ENCODE measurements at regions not wholly inside any gene's neighbourhood (a gene's known extent, or its start where the extent isn't known, plus 50 kb on each side); places are given as distances from the start of the nearest gene placed in this dataset.

- DNase-seq: no peak
- no peaks in the 10 kb centered on the region for H3K9me3 ChIP-seq (ENCODE audit: control insufficient read depth, low read length, poor library complexity, severe bottlenecking)
- Mint-ChIP-seq H3K27me3 (no peaks in the 10 kb centered on the region), H3K4me1 (peaks cover 71% of the 10 kb centered on the region), H3K4me3 (peak overlapping the region; percentile 88), H3K36me3 (ENCODE audit: low read depth) (peaks cover 8% of the 10 kb centered on the region), H3K27ac (peak overlapping the region; percentile 98)
- no peak for ATAC-seq
Observed at GRCh38 chr6:144347448-144347759, 62.3 kb downstream of the UTRN start.

GRCh38 chr6:144347933-144348332 is 62.8 kb downstream of the UTRN start:
- H3K4me3 Mint-ChIP-seq: peak overlapping the region; percentile 88
- H3K27ac Mint-ChIP-seq: peak overlapping the region; percentile 98
- no peaks in the 10 kb centered on the region for H3K9me3 ChIP-seq (ENCODE audit: control insufficient read depth, low read length, poor library complexity, severe bottlenecking)
- DNase-seq (no peak), ATAC-seq (no peak)
- H3K36me3 Mint-ChIP-seq (ENCODE audit: low read depth): peaks cover 8% of the 10 kb centered on the region
- peaks cover 71% of the 10 kb centered on the region for H3K4me1 Mint-ChIP-seq
- H3K27me3 Mint-ChIP-seq: no peaks in the 10 kb centered on the region

- Mint-ChIP-seq H3K36me3 (ENCODE audit: low read depth) (peaks cover 8% of the 10 kb centered on the region), H3K4me3 (peak overlapping the region; percentile 88), H3K27me3 (no peaks in the 10 kb centered on the region), H3K27ac (peak overlapping the region; percentile 98), H3K4me1 (peaks cover 74% of the 10 kb centered on the region)
- H3K9me3 ChIP-seq (ENCODE audit: control insufficient read depth, low read length, poor library complexity, severe bottlenecking): no peaks in the 10 kb centered on the region
- DNase-seq: no peak
- peak; percentile 45 for ATAC-seq
Observed at GRCh38 chr6:144349690-144350527, 64.8 kb downstream of the UTRN start.

- Mint-ChIP-seq H3K27me3 (no peaks in the 10 kb centered on the region), H3K27ac (peak overlapping the region; percentile 98), H3K4me3 (peak overlapping the region; percentile 88), H3K36me3 (ENCODE audit: low read depth) (peaks cover 8% of the 10 kb centered on the region), H3K4me1 (peaks cover 71% of the 10 kb centered on the region)
- H3K9me3 ChIP-seq (ENCODE audit: control insufficient read depth, low read length, poor library complexity, severe bottlenecking): no peaks in the 10 kb centered on the region
- no peak for DNase-seq
- ATAC-seq: peak; percentile 5
Observed at GRCh38 chr6:144350528-144350880, 65.4 kb downstream of the UTRN start.

GRCh38 chr6:144351379-144352127 is 66.4 kb downstream of the UTRN start:
- H3K4me3 Mint-ChIP-seq: peak overlapping the region; percentile 88

GRCh38 chr6:144352331-144352730 is 67.2 kb downstream of the UTRN start:
- no peak for ATAC-seq
- Mint-ChIP-seq H3K27ac (peak overlapping the region; percentile 98), H3K36me3 (ENCODE audit: low read depth) (peaks cover 5% of the 10 kb centered on the region)

More at GRCh38 chr6:144351379-144352127, 66.4 kb downstream of the UTRN start:
- peak overlapping the region; percentile 98 for H3K27ac Mint-ChIP-seq
- ATAC-seq (peak; percentile 62), DNase-seq (no peak)
- H3K27me3 Mint-ChIP-seq: no peaks in the 10 kb centered on the region
- H3K36me3 Mint-ChIP-seq (ENCODE audit: low read depth): peaks cover 8% of the 10 kb centered on the region
- H3K4me1 Mint-ChIP-seq: peaks cover 68% of the 10 kb centered on the region
- H3K9me3 ChIP-seq (ENCODE audit: control insufficient read depth, low read length, poor library complexity, severe bottlenecking): no peaks in the 10 kb centered on the region

GRCh38 chr6:144353871-144354314 is 68.8 kb downstream of the UTRN start:
- H3K9me3 ChIP-seq (ENCODE audit: control insufficient read depth, low read length, poor library complexity, severe bottlenecking): no peaks in the 10 kb centered on the region
- ATAC-seq (peak; percentile 17), DNase-seq (no peak)
- Mint-ChIP-seq H3K4me3 (peak overlapping the region; percentile 88), H3K27ac (peak overlapping the region; percentile 98), H3K36me3 (ENCODE audit: low read depth) (no peaks in the 10 kb centered on the region), H3K27me3 (no peaks in the 10 kb centered on the region), H3K4me1 (peaks cover 54% of the 10 kb centered on the region)

More at GRCh38 chr6:144352331-144352730, 67.2 kb downstream of the UTRN start:
- Mint-ChIP-seq H3K4me3 (peak overlapping the region; percentile 88), H3K27me3 (no peaks in the 10 kb centered on the region), H3K4me1 (peaks cover 64% of the 10 kb centered on the region)
- H3K9me3 ChIP-seq (ENCODE audit: control insufficient read depth, low read length, poor library complexity, severe bottlenecking): no peaks in the 10 kb centered on the region
- no peak for DNase-seq

- no peak overlapping the region for H3K4me3 Mint-ChIP-seq
Observed at GRCh38 chr6:144359783-144360182, 74.6 kb downstream of the UTRN start.

GRCh38 chr6:144360401-144360800 is 75.3 kb downstream of the UTRN start:
- Mint-ChIP-seq H3K4me3 (no peak overlapping the region), H3K27ac (peak overlapping the region; percentile 77), H3K4me1 (peaks cover 46% of the 10 kb centered on the region), H3K36me3 (ENCODE audit: low read depth) (peaks cover 2% of the 10 kb centered on the region), H3K27me3 (no peaks in the 10 kb centered on the region)
- ATAC-seq: no peak
- no peaks in the 10 kb centered on the region for H3K9me3 ChIP-seq (ENCODE audit: control insufficient read depth, low read length, poor library complexity, severe bottlenecking)
- DNase-seq: no peak

More at GRCh38 chr6:144359783-144360182, 74.6 kb downstream of the UTRN start:
- Mint-ChIP-seq H3K27me3 (no peaks in the 10 kb centered on the region), H3K27ac (peak overlapping the region; percentile 77), H3K36me3 (ENCODE audit: low read depth) (peaks cover 2% of the 10 kb centered on the region), H3K4me1 (peaks cover 46% of the 10 kb centered on the region)
- ATAC-seq (no peak), DNase-seq (no peak)
- H3K9me3 ChIP-seq (ENCODE audit: control insufficient read depth, low read length, poor library complexity, severe bottlenecking): no peaks in the 10 kb centered on the region

GRCh38 chr6:144361016-144361415 is 75.9 kb downstream of the UTRN start:
- Mint-ChIP-seq H3K4me1 (peaks cover 47% of the 10 kb centered on the region), H3K36me3 (ENCODE audit: low read depth) (peaks cover 2% of the 10 kb centered on the region), H3K27ac (peak overlapping the region; percentile 77), H3K27me3 (no peaks in the 10 kb centered on the region), H3K4me3 (no peak overlapping the region)
- ATAC-seq: no peak
- DNase-seq: no peak
- H3K9me3 ChIP-seq (ENCODE audit: control insufficient read depth, low read length, poor library complexity, severe bottlenecking): no peaks in the 10 kb centered on the region

GRCh38 chr6:144362042-144363018 is 77.2 kb downstream of the UTRN start:
- Mint-ChIP-seq H3K27ac (peak overlapping the region; percentile 37), H3K4me1 (peaks cover 52% of the 10 kb centered on the region), H3K4me3 (peak overlapping the region; percentile 28), H3K36me3 (ENCODE audit: low read depth) (peaks cover 2% of the 10 kb centered on the region), H3K27me3 (no peaks in the 10 kb centered on the region)
- H3K9me3 ChIP-seq (ENCODE audit: control insufficient read depth, low read length, poor library complexity, severe bottlenecking): no peaks in the 10 kb centered on the region
- ATAC-seq (no peak), DNase-seq (no peak)

GRCh38 chr6:144364208-144364720 is 79.1 kb downstream of the UTRN start:
- peak overlapping the region; percentile 62 for H3K27ac Mint-ChIP-seq
- H3K4me3 Mint-ChIP-seq: peak overlapping the region; percentile 64
- no peaks in the 10 kb centered on the region for H3K9me3 ChIP-seq (ENCODE audit: control insufficient read depth, low read length, poor library complexity, severe bottlenecking)
- ATAC-seq (no peak), DNase-seq (no peak)
- peaks cover 50% of the 10 kb centered on the region for H3K4me1 Mint-ChIP-seq
- peaks cover 2% of the 10 kb centered on the region for H3K36me3 Mint-ChIP-seq (ENCODE audit: low read depth)
- no peaks in the 10 kb centered on the region for H3K27me3 Mint-ChIP-seq

Data from T-helper 17 cell (primary cell).